B cell (primary cell): ENCODE measurements at regions not wholly inside any gene's neighbourhood (a gene's known extent, or its start where the extent isn't known, plus 50 kb on each side); places are given as distances from the start of the nearest gene placed in this dataset.

Experiments
- EZH2 ChIP-seq: IDR thresholded peaks from 2 replicates; pipeline ENCODE4 v1.6.1; 2012; ENCODE audit warnings: borderline replicate concordance, low read depth, mild to moderate bottlenecking, moderate library complexity, low read length; ENCODE audit not compliant: insufficient read depth, poor library complexity, severe bottlenecking
- TF ChIP-seq, protein P1 (sequence below): fragments of 200-600 bp; IDR thresholded peaks from one replicate; pipeline ENCODE4 v1.8.0; 2022; ENCODE audit warnings: antibody characterized with exemption, mild to moderate bottlenecking

DNA sequence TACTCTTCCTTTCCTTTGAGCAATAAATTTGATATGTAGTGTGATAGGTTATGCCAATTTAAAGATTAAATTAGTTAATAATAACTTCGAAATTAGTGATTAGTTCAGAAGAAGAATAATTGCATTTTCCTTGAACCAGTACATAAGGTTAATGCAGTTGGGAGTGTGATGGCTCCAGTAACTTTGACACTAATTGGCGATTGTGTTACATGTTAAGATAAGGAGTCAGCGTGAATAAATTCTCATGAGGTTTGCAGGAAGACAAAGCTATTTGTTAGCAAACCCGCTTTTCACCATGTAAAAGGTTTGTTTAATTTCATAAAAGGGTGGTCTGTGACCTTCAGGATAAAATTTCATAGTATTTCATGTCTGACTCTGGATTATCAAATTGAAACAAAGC is 1226.8 kb downstream of the SLC16A7 start:
- TF ChIP-seq, protein P1, sequence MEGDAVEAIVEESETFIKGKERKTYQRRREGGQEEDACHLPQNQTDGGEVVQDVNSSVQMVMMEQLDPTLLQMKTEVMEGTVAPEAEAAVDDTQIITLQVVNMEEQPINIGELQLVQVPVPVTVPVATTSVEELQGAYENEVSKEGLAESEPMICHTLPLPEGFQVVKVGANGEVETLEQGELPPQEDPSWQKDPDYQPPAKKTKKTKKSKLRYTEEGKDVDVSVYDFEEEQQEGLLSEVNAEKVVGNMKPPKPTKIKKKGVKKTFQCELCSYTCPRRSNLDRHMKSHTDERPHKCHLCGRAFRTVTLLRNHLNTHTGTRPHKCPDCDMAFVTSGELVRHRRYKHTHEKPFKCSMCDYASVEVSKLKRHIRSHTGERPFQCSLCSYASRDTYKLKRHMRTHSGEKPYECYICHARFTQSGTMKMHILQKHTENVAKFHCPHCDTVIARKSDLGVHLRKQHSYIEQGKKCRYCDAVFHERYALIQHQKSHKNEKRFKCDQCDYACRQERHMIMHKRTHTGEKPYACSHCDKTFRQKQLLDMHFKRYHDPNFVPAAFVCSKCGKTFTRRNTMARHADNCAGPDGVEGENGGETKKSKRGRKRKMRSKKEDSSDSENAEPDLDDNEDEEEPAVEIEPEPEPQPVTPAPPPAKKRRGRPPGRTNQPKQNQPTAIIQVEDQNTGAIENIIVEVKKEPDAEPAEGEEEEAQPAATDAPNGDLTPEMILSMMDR, result no peak
- TF ChIP-seq EZH2, result no peak
